Loucy (cell line): ENCODE measurements at regions not wholly inside any gene's neighbourhood (a gene's known extent, or its start where the extent isn't known, plus 50 kb on each side); places are given as distances from the start of the nearest gene placed in this dataset.

Experiments used
- H2AFZ ChIP-seq: fragments of 200-600 bp; sonication (generic); 2 replicates; pipeline ENCODE4 v1.6.0; 2016; ENCODE audit warnings: antibody characterized with exemption, mild to moderate bottlenecking, low read length, moderate library complexity
- H3F3A ChIP-seq: fragments of 200-600 bp; 2 replicates; pipeline ENCODE4 v1.6.0; 2016; ENCODE audit warnings: antibody characterized with exemption, low read depth, mild to moderate bottlenecking
- H3K27me3 ChIP-seq: fragments of 200-600 bp; sonication (generic); 2 replicates; pipeline ENCODE4 v1.6.1; 2014; ENCODE audit warnings: low read length, mild to moderate bottlenecking; ENCODE audit not compliant: insufficient read depth, poor library complexity, severe bottlenecking
- H3K36me3 ChIP-seq: fragments of 200-600 bp; sonication (generic); 2 replicates; pipeline ENCODE4 v1.6.1; 2016; ENCODE audit warnings: low read length; ENCODE audit not compliant: insufficient read depth
- H3K4me1 ChIP-seq: fragments of 200-600 bp; sonication (generic); 2 replicates; pipeline ENCODE4 v1.5.1; 2014; ENCODE audit warnings: low read length, mild to moderate bottlenecking; ENCODE audit not compliant: insufficient read depth, poor library complexity, severe bottlenecking
- H3K4me2 ChIP-seq: fragments of 200-600 bp; sonication (generic); 2 replicates; pipeline ENCODE4 v1.6.0; 2014; ENCODE audit warnings: antibody characterized with exemption, low read length, low read depth, mild to moderate bottlenecking; ENCODE audit not compliant: poor library complexity, severe bottlenecking
- H3K4me3 ChIP-seq: fragments of 200-600 bp; sonication (generic); 2 replicates; pipeline ENCODE4 v1.5.1; 2014; ENCODE audit warnings: low read length, mild to moderate bottlenecking, mixed read lengths; ENCODE audit not compliant: poor library complexity, severe bottlenecking
- H3K79me2 ChIP-seq: fragments of 200-600 bp; sonication (generic); 2 replicates; pipeline ENCODE4 v1.6.1; 2014; ENCODE audit warnings: low read length; ENCODE audit not compliant: insufficient read depth
- H3K9ac ChIP-seq: fragments of 200-600 bp; sonication (generic); 2 replicates; pipeline ENCODE4 v1.6.0; 2014; ENCODE audit warnings: mild to moderate bottlenecking, low read depth, low read length, moderate library complexity; ENCODE audit not compliant: poor library complexity, severe bottlenecking
- H3K9me2 ChIP-seq: fragments of 200-600 bp; sonication (generic); replicated peaks from 2 replicates; pipeline ENCODE4 v1.6.1; 2016; ENCODE audit warnings: low read depth, low read length, mixed read lengths
- H3K9me3 ChIP-seq: fragments of 200-600 bp; sonication (generic); 2 replicates; pipeline ENCODE4 v1.6.1; 2014; ENCODE audit warnings: mild to moderate bottlenecking, antibody characterized with exemption, low read length, low read depth; ENCODE audit not compliant: insufficient read depth
- H4K20me1 ChIP-seq: fragments of 200-600 bp; sonication (generic); 2 replicates; pipeline ENCODE4 v1.6.0; 2014; ENCODE audit warnings: antibody characterized with exemption, low read length, mild to moderate bottlenecking; ENCODE audit not compliant: insufficient read depth, poor library complexity, severe bottlenecking
- CTCF ChIP-seq: fragments of 200-600 bp; sonication (generic); conservative IDR thresholded peaks from 2 replicates; pipeline ENCODE4 v1.5.1; 2014; ENCODE audit warnings: mild to moderate bottlenecking, antibody characterized with exemption, low read length
- EZH2phosphoT487 ChIP-seq: fragments of 200-600 bp; IDR thresholded peaks from 2 replicates; pipeline ENCODE4 v1.6.1; 2018; ENCODE audit warnings: antibody characterized with exemption, mild to moderate bottlenecking, moderate library complexity, borderline replicate concordance

GRCh38 chr6:11424395-11425034, 113.0 kb upstream of the TMEM170B start:
- no peaks in the 10 kb centered on the region for H3K27me3 ChIP-seq
- no peaks in the 10 kb centered on the region for H3K36me3 ChIP-seq
- no peak overlapping the region for H3K9ac ChIP-seq
- no peak overlapping the region for H2AFZ ChIP-seq
- no peaks in the 10 kb centered on the region for H3F3A ChIP-seq
- no peaks in the 10 kb centered on the region for H3K9me2 ChIP-seq
- H4K20me1 ChIP-seq: no peaks in the 10 kb centered on the region
- no peak overlapping the region for H3K4me3 ChIP-seq
- peaks cover 16% of the 10 kb centered on the region for H3K4me1 ChIP-seq
- H3K9me3 ChIP-seq: no peaks in the 10 kb centered on the region
- no peak overlapping the region for H3K4me2 ChIP-seq
- TF ChIP-seq CTCF: no peak
- TF ChIP-seq EZH2phosphoT487: no peak
- no peaks in the 10 kb centered on the region for H3K79me2 ChIP-seq

- no peak overlapping the region for H3K9ac ChIP-seq
- H3K27me3 ChIP-seq: no peaks in the 10 kb centered on the region
- no peaks in the 10 kb centered on the region for H3K9me3 ChIP-seq
- peaks cover 8% of the 10 kb centered on the region for H3K4me1 ChIP-seq
- H3K36me3 ChIP-seq: no peaks in the 10 kb centered on the region
- TF ChIP-seq CTCF: no peak
- TF ChIP-seq EZH2phosphoT487: no peak
- H4K20me1 ChIP-seq: no peaks in the 10 kb centered on the region
- H3K9me2 ChIP-seq: no peaks in the 10 kb centered on the region
- no peak overlapping the region for H2AFZ ChIP-seq
- H3K79me2 ChIP-seq: no peaks in the 10 kb centered on the region
- no peaks in the 10 kb centered on the region for H3F3A ChIP-seq
- no peak overlapping the region for H3K4me3 ChIP-seq
- H3K4me2 ChIP-seq: no peak overlapping the region
Observed at GRCh38 chr6:11423667-11424066, 113.9 kb upstream of the TMEM170B start.

- TF ChIP-seq CTCF: no peak
- no peak for TF ChIP-seq EZH2phosphoT487
- no peaks in the 10 kb centered on the region for H3K36me3 ChIP-seq
- H3K4me3 ChIP-seq: no peak overlapping the region
- H3K79me2 ChIP-seq: no peaks in the 10 kb centered on the region
- H3K4me1 ChIP-seq: peaks cover 2% of the 10 kb centered on the region
- H3F3A ChIP-seq: no peaks in the 10 kb centered on the region
- H3K9ac ChIP-seq: no peak overlapping the region
- no peak overlapping the region for H2AFZ ChIP-seq
- no peaks in the 10 kb centered on the region for H4K20me1 ChIP-seq
- no peaks in the 10 kb centered on the region for H3K27me3 ChIP-seq
- H3K9me3 ChIP-seq: no peaks in the 10 kb centered on the region
- no peak overlapping the region for H3K4me2 ChIP-seq
- H3K9me2 ChIP-seq: no peaks in the 10 kb centered on the region
Observed at GRCh38 chr6:11423072-11423471, 114.5 kb upstream of the TMEM170B start.
